ENCODE measurements at regions not wholly inside any gene's neighbourhood (a gene's known extent, or its start where the extent isn't known, plus 50 kb on each side); places are given as distances from the start of the nearest gene placed in this dataset.
"Not testable (repeated sequence)": the region's sequence is repeated elsewhere in the genome, so short reads cannot be mapped to it uniquely, and the experiment has no call there.

DNA sequence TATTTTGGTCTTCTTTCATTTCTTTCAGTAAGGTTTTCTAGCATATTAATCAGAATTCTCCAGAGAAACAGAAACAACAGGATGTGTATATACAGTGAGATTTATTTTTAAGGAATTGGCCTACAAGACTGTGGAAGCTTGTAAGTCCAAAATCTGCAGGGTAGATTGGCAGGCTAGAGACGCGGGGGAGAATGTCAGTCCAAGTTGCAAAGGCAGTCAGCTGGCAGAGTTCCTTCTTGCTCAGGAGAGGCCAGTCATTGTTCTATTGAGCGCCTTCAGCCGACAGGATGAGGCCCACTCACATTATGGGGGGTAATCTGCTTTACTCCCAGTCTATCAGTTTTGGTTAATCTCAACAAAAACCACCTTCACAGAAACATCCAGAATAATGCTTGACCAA is 133.4 kb upstream of the UBE3A start:
- H3K27me3 ChIP-seq (ENCODE audit: insufficient read depth, low read depth) = no peaks in the 10 kb centered on the region
- no peak overlapping the region for H2AFZ ChIP-seq (ENCODE audit: low read depth)
- no peak overlapping the region for H3K4me2 ChIP-seq
- TF ChIP-seq, protein P1, sequence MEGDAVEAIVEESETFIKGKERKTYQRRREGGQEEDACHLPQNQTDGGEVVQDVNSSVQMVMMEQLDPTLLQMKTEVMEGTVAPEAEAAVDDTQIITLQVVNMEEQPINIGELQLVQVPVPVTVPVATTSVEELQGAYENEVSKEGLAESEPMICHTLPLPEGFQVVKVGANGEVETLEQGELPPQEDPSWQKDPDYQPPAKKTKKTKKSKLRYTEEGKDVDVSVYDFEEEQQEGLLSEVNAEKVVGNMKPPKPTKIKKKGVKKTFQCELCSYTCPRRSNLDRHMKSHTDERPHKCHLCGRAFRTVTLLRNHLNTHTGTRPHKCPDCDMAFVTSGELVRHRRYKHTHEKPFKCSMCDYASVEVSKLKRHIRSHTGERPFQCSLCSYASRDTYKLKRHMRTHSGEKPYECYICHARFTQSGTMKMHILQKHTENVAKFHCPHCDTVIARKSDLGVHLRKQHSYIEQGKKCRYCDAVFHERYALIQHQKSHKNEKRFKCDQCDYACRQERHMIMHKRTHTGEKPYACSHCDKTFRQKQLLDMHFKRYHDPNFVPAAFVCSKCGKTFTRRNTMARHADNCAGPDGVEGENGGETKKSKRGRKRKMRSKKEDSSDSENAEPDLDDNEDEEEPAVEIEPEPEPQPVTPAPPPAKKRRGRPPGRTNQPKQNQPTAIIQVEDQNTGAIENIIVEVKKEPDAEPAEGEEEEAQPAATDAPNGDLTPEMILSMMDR (conservative IDR thresholded peaks at IDR 0.05; ENCODE audit: low read depth, low read length) = no peak
- H3K4me1 ChIP-seq (ENCODE audit: low read depth, poor library complexity, severe bottlenecking) = no peaks in the 10 kb centered on the region
- no peak overlapping the region for H3K9ac ChIP-seq
- no peak overlapping the region for H3K27ac ChIP-seq
- no peak overlapping the region for H3K4me3 ChIP-seq (IDR thresholded peaks at IDR 0.05; ENCODE audit: insufficient read depth, low read depth, low read length)
- no peaks in the 10 kb centered on the region for H4K20me1 ChIP-seq (ENCODE audit: insufficient read depth)
- H3K36me3 ChIP-seq (ENCODE audit: insufficient read depth) = no peaks in the 10 kb centered on the region
- no peaks in the 10 kb centered on the region for H3K79me2 ChIP-seq (ENCODE audit: insufficient read depth, low read depth)

DNA sequence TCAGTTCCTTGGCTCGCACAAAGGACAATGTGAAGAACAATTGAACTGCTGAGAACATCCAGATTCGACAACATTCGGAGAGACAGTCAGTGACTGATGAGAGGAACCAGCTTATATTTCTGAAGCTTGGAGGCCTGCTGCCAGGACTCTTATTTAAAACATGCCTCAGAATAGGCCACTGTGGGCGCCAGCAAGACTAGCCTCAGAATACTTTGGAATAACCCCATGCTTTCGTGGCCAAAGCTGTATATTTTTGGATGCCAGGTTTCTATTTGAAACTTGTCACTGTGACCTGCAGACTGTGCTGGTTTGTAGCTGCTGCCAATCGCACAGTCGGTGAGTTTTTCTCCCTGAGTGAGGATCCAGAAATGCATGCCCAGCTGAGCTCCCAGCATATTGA is 129.9 kb upstream of the UBE3A start:
- H3K36me3 ChIP-seq (ENCODE audit: insufficient read depth) = no peaks in the 10 kb centered on the region
- H3K4me3 ChIP-seq (IDR thresholded peaks at IDR 0.05; ENCODE audit: insufficient read depth, low read depth, low read length) = no peak overlapping the region
- H3K27me3 ChIP-seq (ENCODE audit: insufficient read depth, low read depth) = no peaks in the 10 kb centered on the region
- no peak overlapping the region for H3K9ac ChIP-seq
- no peak overlapping the region for H2AFZ ChIP-seq (ENCODE audit: low read depth)
- TF ChIP-seq, protein P1 (conservative IDR thresholded peaks at IDR 0.05; ENCODE audit: low read depth, low read length) = no peak
- no peaks in the 10 kb centered on the region for H3K4me1 ChIP-seq (ENCODE audit: low read depth, poor library complexity, severe bottlenecking)
- H4K20me1 ChIP-seq (ENCODE audit: insufficient read depth) = no peaks in the 10 kb centered on the region
- H3K4me2 ChIP-seq = no peak overlapping the region
- no peak overlapping the region for H3K27ac ChIP-seq
- no peaks in the 10 kb centered on the region for H3K79me2 ChIP-seq (ENCODE audit: insufficient read depth, low read depth)

DNA sequence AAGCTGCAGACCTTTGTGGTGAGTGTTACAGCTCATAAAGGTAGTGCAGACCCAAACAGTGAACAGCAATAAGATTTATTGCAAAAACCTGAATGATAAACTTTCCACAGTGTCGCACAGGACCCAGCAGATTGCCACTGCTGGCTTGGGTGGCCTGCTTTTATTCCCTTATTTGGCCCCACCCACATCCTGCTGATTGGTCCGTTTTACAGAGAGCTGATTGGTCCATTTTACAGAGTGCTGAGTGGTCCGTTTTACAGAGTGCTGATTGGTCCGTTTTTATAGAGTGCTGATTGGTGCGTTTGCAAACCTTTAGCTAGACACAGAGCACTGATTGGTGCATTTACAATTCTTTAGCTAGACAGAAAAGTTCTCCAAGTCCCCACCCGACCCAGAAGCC is 127.7 kb upstream of the UBE3A start:
- H3K27ac ChIP-seq; H3K79me2 ChIP-seq (ENCODE audit: insufficient read depth, low read depth); H3K36me3 ChIP-seq (ENCODE audit: insufficient read depth); H3K4me3 ChIP-seq (IDR thresholded peaks at IDR 0.05; ENCODE audit: insufficient read depth, low read depth, low read length); H3K9ac ChIP-seq; H3K27me3 ChIP-seq (ENCODE audit: insufficient read depth, low read depth); H4K20me1 ChIP-seq (ENCODE audit: insufficient read depth); H3K4me1 ChIP-seq (ENCODE audit: low read depth, poor library complexity, severe bottlenecking); H2AFZ ChIP-seq (ENCODE audit: low read depth); H3K4me2 ChIP-seq: not testable (repeated sequence)

DNA sequence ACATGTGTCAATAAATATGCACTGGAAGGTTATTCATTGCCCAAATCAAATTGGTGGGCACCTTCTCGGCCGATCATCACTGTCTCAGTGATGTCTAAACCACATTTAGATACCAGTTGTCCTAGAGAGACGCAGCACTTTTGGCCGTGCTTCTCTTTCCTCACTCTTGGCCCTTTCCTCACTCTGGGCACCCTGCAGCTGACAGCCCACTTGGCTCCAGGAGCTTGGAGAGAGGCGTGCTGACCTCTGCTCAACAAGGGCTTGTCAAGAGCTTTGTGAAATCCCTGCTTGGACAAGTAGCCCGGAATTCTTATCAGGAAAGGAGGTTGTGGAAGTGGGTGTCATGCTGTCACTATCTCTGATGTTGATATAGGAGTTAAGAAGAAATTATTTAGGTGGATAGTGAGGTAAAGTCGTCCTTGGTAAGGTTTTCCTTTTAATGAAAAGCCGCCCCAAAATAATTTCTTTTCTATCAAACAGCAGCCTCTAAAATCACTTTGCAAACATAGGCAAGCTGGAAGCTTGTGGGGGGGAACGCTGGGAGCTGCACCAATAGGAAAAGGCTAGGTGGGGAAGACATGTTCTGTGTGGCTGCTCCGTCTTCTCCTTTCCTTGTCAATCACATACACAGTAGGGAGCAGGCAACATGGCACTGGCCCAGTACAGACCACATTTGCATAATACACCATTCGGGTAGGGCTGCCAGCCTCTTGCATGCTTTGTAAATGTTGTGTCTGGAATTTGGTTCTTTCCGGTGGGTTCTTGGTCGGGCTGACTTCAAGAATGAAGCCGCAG is 126.8 kb upstream of the UBE3A start:
- Histone ChIP-seq H3K79me2 (ENCODE audit: insufficient read depth, low read depth) (no peaks in the 10 kb centered on the region), H3K4me1 (ENCODE audit: low read depth, poor library complexity, severe bottlenecking) (no peaks in the 10 kb centered on the region), H3K4me2 (no peak overlapping the region), H2AFZ (ENCODE audit: low read depth) (no peak overlapping the region), H4K20me1 (ENCODE audit: insufficient read depth) (no peaks in the 10 kb centered on the region), H3K4me3 (IDR thresholded peaks at IDR 0.05; ENCODE audit: insufficient read depth, low read depth, low read length) (no peak overlapping the region), H3K9ac (no peak overlapping the region), H3K27me3 (ENCODE audit: insufficient read depth, low read depth) (no peaks in the 10 kb centered on the region), H3K27ac (no peak overlapping the region), H3K36me3 (ENCODE audit: insufficient read depth) (no peaks in the 10 kb centered on the region)
- TF ChIP-seq, protein P1 (conservative IDR thresholded peaks at IDR 0.05; ENCODE audit: low read depth, low read length) = no peak

DNA sequence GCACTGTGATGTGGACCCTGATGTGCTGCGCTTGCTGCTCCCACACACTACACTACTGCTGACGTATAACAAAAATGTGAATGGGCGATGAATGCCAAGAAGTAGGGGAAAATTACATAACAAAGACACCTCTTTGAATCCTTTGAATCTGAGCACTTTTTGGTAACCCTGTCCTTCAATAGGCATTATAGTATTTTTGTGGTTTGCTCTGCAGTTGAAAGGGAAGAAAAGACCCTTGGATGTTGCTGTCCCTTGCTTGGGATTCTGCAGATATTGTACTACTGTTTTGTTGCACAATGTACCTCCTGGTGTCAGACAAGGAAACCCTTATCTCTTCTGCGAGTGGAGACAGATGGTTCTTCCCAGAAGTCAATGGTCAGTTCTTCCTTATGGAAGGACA is 124.8 kb upstream of the UBE3A start:
- H4K20me1 ChIP-seq (ENCODE audit: insufficient read depth) = no peaks in the 10 kb centered on the region
- H3K4me3 ChIP-seq (IDR thresholded peaks at IDR 0.05; ENCODE audit: insufficient read depth, low read depth, low read length) = no peak overlapping the region
- no peak overlapping the region for H3K27ac ChIP-seq
- H3K9ac ChIP-seq = no peak overlapping the region
- H3K4me1 ChIP-seq (ENCODE audit: low read depth, poor library complexity, severe bottlenecking) = no peaks in the 10 kb centered on the region
- no peaks in the 10 kb centered on the region for H3K27me3 ChIP-seq (ENCODE audit: insufficient read depth, low read depth)
- TF ChIP-seq, protein P1 (conservative IDR thresholded peaks at IDR 0.05; ENCODE audit: low read depth, low read length) = no peak
- no peak overlapping the region for H3K4me2 ChIP-seq
- H3K79me2 ChIP-seq (ENCODE audit: insufficient read depth, low read depth) = no peaks in the 10 kb centered on the region
- no peaks in the 10 kb centered on the region for H3K36me3 ChIP-seq (ENCODE audit: insufficient read depth)
- H2AFZ ChIP-seq (ENCODE audit: low read depth) = no peak overlapping the region
